ENCODE measurements at regions not wholly inside any gene's neighbourhood (a gene's known extent, or its start where the extent isn't known, plus 50 kb on each side); places are given as distances from the start of the nearest gene placed in this dataset.

DNA sequence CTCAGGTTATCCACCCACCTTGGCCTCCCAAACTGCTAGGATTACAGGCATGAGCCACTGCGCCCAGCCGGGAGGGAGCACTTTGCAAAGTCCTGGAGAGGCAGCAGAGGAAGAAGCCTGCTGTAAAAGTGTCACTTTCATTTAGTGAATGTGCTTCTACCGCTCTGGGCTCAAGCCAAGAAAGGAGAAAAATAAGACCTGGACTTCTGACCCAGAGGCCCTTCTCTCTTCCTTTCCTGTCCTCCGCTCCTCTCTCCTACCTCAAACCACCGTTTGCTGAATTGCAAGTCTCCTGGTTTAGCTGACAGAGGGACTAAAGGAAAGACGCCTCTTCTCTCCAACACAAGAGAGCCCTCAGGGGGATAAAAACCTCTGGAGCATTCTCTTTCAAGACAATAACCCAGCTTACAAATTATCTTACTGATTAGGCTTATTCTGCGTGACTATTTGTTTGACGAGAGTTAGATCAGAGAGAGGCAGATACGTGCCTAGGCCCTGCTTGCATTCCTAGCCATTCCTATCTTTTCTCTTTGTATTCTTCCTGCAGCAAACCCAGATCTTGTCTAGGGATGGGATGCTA is 84.2 kb upstream of the SLC22A23 start:
- Histone ChIP-seq H3K27ac (ENCODE audit: low read depth, low read length) (no peak overlapping the region), H3K4me3 (ENCODE audit: low read depth, low read length) (no peak overlapping the region), H3K9me3 (ENCODE audit: control insufficient read depth, insufficient read depth, low read length) (no peaks in the 10 kb centered on the region), H3K27me3 (ENCODE audit: control insufficient read depth, insufficient read depth, low read length) (peaks cover 39% of the 10 kb centered on the region)
- CTCF ChIA-PET, result no interaction called here
- POLR2A ChIA-PET, result no interaction called here
- no peak for DNase-seq (ENCODE audit: low read depth, low spot score)
- TF ChIP-seq, protein P1, sequence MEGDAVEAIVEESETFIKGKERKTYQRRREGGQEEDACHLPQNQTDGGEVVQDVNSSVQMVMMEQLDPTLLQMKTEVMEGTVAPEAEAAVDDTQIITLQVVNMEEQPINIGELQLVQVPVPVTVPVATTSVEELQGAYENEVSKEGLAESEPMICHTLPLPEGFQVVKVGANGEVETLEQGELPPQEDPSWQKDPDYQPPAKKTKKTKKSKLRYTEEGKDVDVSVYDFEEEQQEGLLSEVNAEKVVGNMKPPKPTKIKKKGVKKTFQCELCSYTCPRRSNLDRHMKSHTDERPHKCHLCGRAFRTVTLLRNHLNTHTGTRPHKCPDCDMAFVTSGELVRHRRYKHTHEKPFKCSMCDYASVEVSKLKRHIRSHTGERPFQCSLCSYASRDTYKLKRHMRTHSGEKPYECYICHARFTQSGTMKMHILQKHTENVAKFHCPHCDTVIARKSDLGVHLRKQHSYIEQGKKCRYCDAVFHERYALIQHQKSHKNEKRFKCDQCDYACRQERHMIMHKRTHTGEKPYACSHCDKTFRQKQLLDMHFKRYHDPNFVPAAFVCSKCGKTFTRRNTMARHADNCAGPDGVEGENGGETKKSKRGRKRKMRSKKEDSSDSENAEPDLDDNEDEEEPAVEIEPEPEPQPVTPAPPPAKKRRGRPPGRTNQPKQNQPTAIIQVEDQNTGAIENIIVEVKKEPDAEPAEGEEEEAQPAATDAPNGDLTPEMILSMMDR (IDR thresholded peaks at IDR 0.05; ENCODE audit: low read depth, low read length), result no peak

DNA sequence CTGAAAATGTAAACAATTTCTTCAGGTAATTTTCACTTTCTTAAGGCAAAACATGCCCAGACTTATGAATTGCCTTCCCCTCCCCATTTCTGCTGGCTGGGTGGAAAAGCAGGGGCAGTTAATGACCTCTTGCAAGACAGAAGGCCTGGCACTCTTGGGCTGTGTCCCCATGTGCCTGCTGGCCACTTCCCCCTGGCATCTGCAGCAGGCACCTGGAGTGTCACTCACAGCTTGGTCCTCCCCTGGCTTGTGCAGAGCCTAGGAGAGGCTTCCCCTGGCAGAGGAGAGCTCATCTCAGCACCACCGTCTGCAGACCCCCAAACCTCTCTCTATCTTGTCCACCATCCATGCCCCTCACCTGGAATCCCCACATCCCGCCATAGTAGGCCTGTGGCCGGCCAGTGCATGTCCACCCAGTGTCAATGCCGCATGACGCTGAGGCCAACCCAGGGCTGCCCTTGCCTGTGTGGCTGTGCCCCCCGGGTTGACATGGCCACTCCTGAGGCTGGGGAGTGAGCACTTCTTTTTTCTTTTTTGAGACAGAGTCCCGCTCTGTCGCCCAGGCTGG is 83.5 kb upstream of the SLC22A23 start:
- CTCF ChIA-PET, result no interaction called here
- no peak for DNase-seq (ENCODE audit: low read depth, low spot score)
- Histone ChIP-seq H3K9me3 (ENCODE audit: control insufficient read depth, insufficient read depth, low read length) (no peaks in the 10 kb centered on the region), H3K4me3 (ENCODE audit: low read depth, low read length) (no peak overlapping the region), H3K27me3 (ENCODE audit: control insufficient read depth, insufficient read depth, low read length) (peaks cover 42% of the 10 kb centered on the region), H3K27ac (ENCODE audit: low read depth, low read length) (no peak overlapping the region)
- TF ChIP-seq, protein P1 (IDR thresholded peaks at IDR 0.05; ENCODE audit: low read depth, low read length), result no peak
- POLR2A ChIA-PET, result no interaction called here

DNA sequence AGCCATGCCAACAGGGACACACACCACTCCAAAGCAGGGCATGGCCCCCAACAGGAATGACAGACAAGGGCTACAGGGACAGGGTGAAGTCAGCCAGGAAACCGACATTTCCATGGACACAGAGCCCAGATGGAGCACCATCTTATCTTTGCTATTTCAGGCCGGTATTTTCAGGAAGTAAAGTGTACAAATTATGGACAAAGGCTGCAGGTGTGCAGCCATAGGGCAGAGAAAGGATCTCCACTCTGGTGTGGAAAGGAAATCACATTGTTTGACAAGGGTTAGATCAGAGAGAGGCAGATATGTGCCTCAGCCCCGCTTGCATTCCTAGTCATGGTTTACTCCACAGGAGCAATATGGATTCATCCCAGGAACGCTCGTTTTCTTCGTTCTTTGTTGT is 81.7 kb upstream of the SLC22A23 start:
- Histone ChIP-seq H3K9me3 (ENCODE audit: control insufficient read depth, insufficient read depth, low read length) (no peaks in the 10 kb centered on the region), H3K27me3 (ENCODE audit: control insufficient read depth, insufficient read depth, low read length) (peaks cover 46% of the 10 kb centered on the region), H3K27ac (ENCODE audit: low read depth, low read length) (no peak overlapping the region), H3K4me3 (ENCODE audit: low read depth, low read length) (no peak overlapping the region)
- TF ChIP-seq, protein P1 (IDR thresholded peaks at IDR 0.05; ENCODE audit: low read depth, low read length), result no peak
- ChIA-PET POLR2A (no interaction called here), CTCF (no interaction called here)
- DNase-seq (ENCODE audit: low read depth, low spot score), result no peak

DNA sequence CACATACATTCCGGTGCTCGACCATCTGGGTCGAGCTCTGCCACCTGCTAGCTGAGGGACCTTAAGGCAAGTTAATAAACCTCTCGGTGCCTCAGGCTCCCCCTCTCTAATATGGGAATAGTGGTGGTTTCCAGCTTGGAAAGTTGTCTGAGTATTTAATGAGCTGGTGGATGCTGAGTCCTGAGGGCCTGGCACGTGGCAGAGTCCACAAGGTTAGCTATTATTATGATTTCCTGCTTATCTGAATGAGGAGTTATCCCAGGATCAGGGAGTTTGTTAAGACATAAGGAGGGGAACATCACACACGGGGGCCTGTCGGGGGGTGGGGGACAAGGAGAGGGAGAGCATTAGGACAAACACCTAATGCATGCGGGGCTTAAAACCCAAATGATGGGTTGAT is 80.1 kb upstream of the SLC22A23 start:
- TF ChIP-seq, protein P1 (IDR thresholded peaks at IDR 0.05; ENCODE audit: low read depth, low read length), result no peak
- ChIA-PET POLR2A (no interaction called here), CTCF (no interaction called here)
- Histone ChIP-seq H3K27me3 (ENCODE audit: control insufficient read depth, insufficient read depth, low read length) (peaks cover 47% of the 10 kb centered on the region), H3K4me3 (ENCODE audit: low read depth, low read length) (no peak overlapping the region), H3K9me3 (ENCODE audit: control insufficient read depth, insufficient read depth, low read length) (no peaks in the 10 kb centered on the region), H3K27ac (ENCODE audit: low read depth, low read length) (no peak overlapping the region)
- no peak for DNase-seq (ENCODE audit: low read depth, low spot score)

DNA sequence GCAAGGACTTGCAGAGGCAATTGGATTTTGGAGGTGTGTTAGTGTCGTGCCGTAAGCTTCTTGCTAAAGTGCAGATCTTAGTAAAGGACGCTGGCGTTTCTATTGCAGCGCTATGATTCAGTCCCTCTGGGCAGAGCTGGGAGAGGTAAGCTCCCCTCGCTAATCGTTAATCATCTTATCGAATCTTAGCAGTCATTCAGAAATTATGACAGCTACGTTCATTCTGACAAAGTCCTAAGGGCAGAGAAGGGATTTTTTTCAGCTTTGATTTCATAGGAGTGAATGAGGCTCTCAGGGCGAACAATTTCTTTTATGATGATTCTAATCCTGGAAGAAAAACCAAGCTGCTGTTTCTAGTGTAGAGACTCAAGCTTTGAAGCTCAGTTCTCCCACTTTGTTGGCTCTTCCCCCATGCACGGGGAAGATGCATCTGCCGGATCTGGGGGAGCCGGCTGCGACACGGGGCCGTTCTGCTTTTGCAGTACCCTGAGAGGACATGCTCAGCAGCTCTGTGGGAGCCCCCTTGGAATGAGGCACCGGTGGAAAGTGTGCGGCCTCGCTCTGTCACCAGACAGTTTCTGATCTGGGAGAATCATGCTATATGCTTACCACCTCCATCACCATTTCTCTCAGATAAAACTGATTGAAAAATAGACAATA is 79.1 kb upstream of the SLC22A23 start:
- Histone ChIP-seq H3K27me3 (ENCODE audit: control insufficient read depth, insufficient read depth, low read length) (peaks cover 51% of the 10 kb centered on the region), H3K9me3 (ENCODE audit: control insufficient read depth, insufficient read depth, low read length) (no peaks in the 10 kb centered on the region), H3K4me3 (ENCODE audit: low read depth, low read length) (no peak overlapping the region), H3K27ac (ENCODE audit: low read depth, low read length) (no peak overlapping the region)
- TF ChIP-seq, protein P1 (IDR thresholded peaks at IDR 0.05; ENCODE audit: low read depth, low read length), result no peak
- ChIA-PET POLR2A (interaction anchor here (0.6 kb wide), 1 partner anchor 63 kb away, joined by 5 read pairs; no protein-coding TSS in a partner anchor), CTCF (no interaction called here)
- no peak for DNase-seq (ENCODE audit: low read depth, low spot score)

Measured in AG04450 (cell line).